ENCODE measurements at regions not wholly inside any gene's neighbourhood (a gene's known extent, or its start where the extent isn't known, plus 50 kb on each side); places are given as distances from the start of the nearest gene placed in this dataset.
"Not testable (repeated sequence)": the region's sequence is repeated elsewhere in the genome, so short reads cannot be mapped to it uniquely, and the experiment has no call there.

GRCh38 chr17:77842528-77843147 is 115.9 kb upstream of the TNRC6C start:
- no peaks in the 10 kb centered on the region for H3F3A ChIP-seq (ENCODE audit: insufficient read depth, low read depth)
- no peaks in the 10 kb centered on the region for H3K36me3 ChIP-seq (ENCODE audit: low read depth)
- H3K4me1 ChIP-seq (replicated peaks; ENCODE audit: insufficient read depth), result no peaks in the 10 kb centered on the region
- H3K27ac ChIP-seq, result no peak overlapping the region
- TF ChIP-seq EZH2 (IDR thresholded peaks at IDR 0.05; ENCODE audit: low read depth) (no peak), CTCF (conservative IDR thresholded peaks at IDR 0.05) (no peak)
- H2AFZ ChIP-seq, result no peak overlapping the region
- no peak for DNase-seq
- intact Hi-C loops (cut with micrococcal nuclease; ENCODE audit: unreplicated experiment), result no loop called here
- ChIA-PET CTCF (no interaction called here), POLR2A (ENCODE audit: unreplicated experiment) (no interaction called here)
- H3K4me2 ChIP-seq, result no peak overlapping the region
- H3K4me3 ChIP-seq, result no peak overlapping the region
- H4K20me1 ChIP-seq (ENCODE audit: insufficient read depth), result no peaks in the 10 kb centered on the region
- no peaks in the 10 kb centered on the region for H3K9me2 ChIP-seq (ENCODE audit: insufficient read depth)
- no TSS peak for BruUV-seq (replicated peaks)
- H3K9me3 ChIP-seq (ENCODE audit: insufficient read depth, low read depth), result no peaks in the 10 kb centered on the region
- H3K79me2 ChIP-seq (ENCODE audit: low read depth), result no peaks in the 10 kb centered on the region
- H3K27me3 ChIP-seq (ENCODE audit: insufficient read depth, low read depth), result peaks cover 66% of the 10 kb centered on the region

- H4K20me1 ChIP-seq (ENCODE audit: insufficient read depth); intact Hi-C loops (cut with micrococcal nuclease; ENCODE audit: unreplicated experiment); H2AFZ ChIP-seq; H3K4me1 ChIP-seq (replicated peaks; ENCODE audit: insufficient read depth); H3K79me2 ChIP-seq (ENCODE audit: low read depth); DNase-seq; H3K9me2 ChIP-seq (ENCODE audit: insufficient read depth); H3K4me3 ChIP-seq; H3F3A ChIP-seq (ENCODE audit: insufficient read depth, low read depth); H3K4me2 ChIP-seq; POLR2A ChIA-PET (ENCODE audit: unreplicated experiment); H3K36me3 ChIP-seq (ENCODE audit: low read depth); CTCF ChIA-PET; H3K27ac ChIP-seq; BruUV-seq (replicated peaks); H3K9me3 ChIP-seq (ENCODE audit: insufficient read depth, low read depth): not testable (repeated sequence)
- peaks cover 63% of the 10 kb centered on the region for H3K27me3 ChIP-seq (ENCODE audit: insufficient read depth, low read depth)
Measured at GRCh38 chr17:77843255-77843895, 115.1 kb upstream of the TNRC6C start.

GRCh38 chr17:77843896-77844295 is 114.6 kb upstream of the TNRC6C start:
- H3K4me3 ChIP-seq, result no peak overlapping the region
- H4K20me1 ChIP-seq (ENCODE audit: insufficient read depth), result no peaks in the 10 kb centered on the region
- DNase-seq, result no peak
- no peaks in the 10 kb centered on the region for H3K9me2 ChIP-seq (ENCODE audit: insufficient read depth)
- H3K36me3 ChIP-seq (ENCODE audit: low read depth), result no peaks in the 10 kb centered on the region
- ChIA-PET POLR2A (ENCODE audit: unreplicated experiment) (no interaction called here), CTCF (no interaction called here)
- H3K4me1 ChIP-seq (replicated peaks; ENCODE audit: insufficient read depth), result no peaks in the 10 kb centered on the region
- H2AFZ ChIP-seq, result no peak overlapping the region
- no TSS peak for BruUV-seq (replicated peaks)
- intact Hi-C loops (cut with micrococcal nuclease; ENCODE audit: unreplicated experiment), result no loop called here
- no peak overlapping the region for H3K4me2 ChIP-seq
- no peak for TF ChIP-seq EZH2 (IDR thresholded peaks at IDR 0.05; ENCODE audit: low read depth)
- TF ChIP-seq CTCF (conservative IDR thresholded peaks at IDR 0.05), result no peak
- peaks cover 57% of the 10 kb centered on the region for H3K27me3 ChIP-seq (ENCODE audit: insufficient read depth, low read depth)
- no peaks in the 10 kb centered on the region for H3K9me3 ChIP-seq (ENCODE audit: insufficient read depth, low read depth)
- H3K27ac ChIP-seq, result no peak overlapping the region
- no peaks in the 10 kb centered on the region for H3F3A ChIP-seq (ENCODE audit: insufficient read depth, low read depth)
- no peaks in the 10 kb centered on the region for H3K79me2 ChIP-seq (ENCODE audit: low read depth)

GRCh38 chr17:77844681-77845080 is 113.8 kb upstream of the TNRC6C start:
- ChIA-PET CTCF (no interaction called here), POLR2A (ENCODE audit: unreplicated experiment) (no interaction called here)
- Histone ChIP-seq H3K27me3 (ENCODE audit: insufficient read depth, low read depth) (peaks cover 50% of the 10 kb centered on the region), H3K79me2 (ENCODE audit: low read depth) (no peaks in the 10 kb centered on the region), H2AFZ (no peak overlapping the region), H3K9me2 (ENCODE audit: insufficient read depth) (no peaks in the 10 kb centered on the region), H3K27ac (no peak overlapping the region), H3K4me2 (no peak overlapping the region), H3K4me1 (replicated peaks; ENCODE audit: insufficient read depth) (no peaks in the 10 kb centered on the region), H3K36me3 (ENCODE audit: low read depth) (no peaks in the 10 kb centered on the region), H3F3A (ENCODE audit: insufficient read depth, low read depth) (no peaks in the 10 kb centered on the region), H4K20me1 (ENCODE audit: insufficient read depth) (no peaks in the 10 kb centered on the region), H3K4me3 (no peak overlapping the region), H3K9me3 (ENCODE audit: insufficient read depth, low read depth) (no peaks in the 10 kb centered on the region)
- BruUV-seq (replicated peaks), result no TSS peak
- no peak for TF ChIP-seq CTCF (conservative IDR thresholded peaks at IDR 0.05)
- TF ChIP-seq EZH2 (IDR thresholded peaks at IDR 0.05; ENCODE audit: low read depth), result no peak
- DNase-seq, result no peak
- intact Hi-C loops (cut with micrococcal nuclease; ENCODE audit: unreplicated experiment), result no loop called here
